ENCODE measurements at regions not wholly inside any gene's neighbourhood (a gene's known extent, or its start where the extent isn't known, plus 50 kb on each side); places are given as distances from the start of the nearest gene placed in this dataset.

GRCh38 chr10:131559450-131559911 is 248.0 kb upstream of the TCERG1L start:
- no peak for DNase-seq (ENCODE audit: low read depth, low spot score)
- no peak overlapping the region for H3K4me3 ChIP-seq (ENCODE audit: low read depth, low read length)
- ChIA-PET CTCF (no interaction called here), POLR2A (no interaction called here)
- no peak for TF ChIP-seq CTCF (IDR thresholded peaks at IDR 0.05; ENCODE audit: insufficient read depth, low read length, missing control alignments)

GRCh38 chr10:131560166-131560565 is 248.6 kb upstream of the TCERG1L start:
- no peak for TF ChIP-seq CTCF (IDR thresholded peaks at IDR 0.05; ENCODE audit: insufficient read depth, low read length, missing control alignments)
- CTCF ChIA-PET = no interaction called here
- POLR2A ChIA-PET = no interaction called here
- H3K4me3 ChIP-seq (ENCODE audit: low read depth, low read length) = no peak overlapping the region
- no peak for DNase-seq (ENCODE audit: low read depth, low spot score)

- no peak for DNase-seq (ENCODE audit: low read depth, low spot score)
- POLR2A ChIA-PET = no interaction called here
- TF ChIP-seq CTCF (IDR thresholded peaks at IDR 0.05; ENCODE audit: insufficient read depth, low read length, missing control alignments) = no peak
- CTCF ChIA-PET = no interaction called here
- no peak overlapping the region for H3K4me3 ChIP-seq (ENCODE audit: low read depth, low read length)
Observed at GRCh38 chr10:131560706-131561355, 249.3 kb upstream of the TCERG1L start.

- no peak overlapping the region for H3K4me3 ChIP-seq (ENCODE audit: low read depth, low read length)
- ChIA-PET POLR2A (no interaction called here), CTCF (no interaction called here)
- DNase-seq (ENCODE audit: low read depth, low spot score) = no peak
- no peak for TF ChIP-seq CTCF (IDR thresholded peaks at IDR 0.05; ENCODE audit: insufficient read depth, low read length, missing control alignments)
Observed at GRCh38 chr10:131561897-131562296, 250.4 kb upstream of the TCERG1L start.

GRCh38 chr10:131563411-131563810 is 251.9 kb upstream of the TCERG1L start:
- DNase-seq (ENCODE audit: low read depth, low spot score) = no peak
- POLR2A ChIA-PET = no interaction called here
- CTCF ChIA-PET = no interaction called here

More at GRCh38 chr10:131563411-131563810, 251.9 kb upstream of the TCERG1L start:
- no peak for TF ChIP-seq CTCF (IDR thresholded peaks at IDR 0.05; ENCODE audit: insufficient read depth, low read length, missing control alignments)
- no peak overlapping the region for H3K4me3 ChIP-seq (ENCODE audit: low read depth, low read length)
